ENCODE measurements at regions not wholly inside any gene's neighbourhood (a gene's known extent, or its start where the extent isn't known, plus 50 kb on each side); places are given as distances from the start of the nearest gene placed in this dataset.

GRCh38 chr21:28144653-28145052 is 848.0 kb downstream of the LTN1 start:
- Histone ChIP-seq H3K4me3 (ENCODE audit: low read depth in 1 of 5, low read length in 5 of 5) (no peak overlapping the region), H3K4me1 (ENCODE audit: control insufficient read depth in 5 of 5, insufficient read depth in 5 of 5, low read length in 5 of 5) (peaks cover 0 to 8% (median 5%) of the 10 kb centered on the region in 5 donors), H3K36me3 (ENCODE audit: control insufficient read depth in 5 of 5, insufficient read depth in 5 of 5, low read length in 5 of 5) (no peaks in the 10 kb centered on the region), H3K27ac (ENCODE audit: low read depth, low read length) (no peak overlapping the region), H3K27me3 (ENCODE audit: control insufficient read depth in 5 of 5, insufficient read depth in 4 of 5, low read length in 5 of 5) (no peaks in the 10 kb centered on the region), H3K9ac (ENCODE audit: low read length in 5 of 5) (no peak overlapping the region), H3K9me3 (ENCODE audit: control insufficient read depth in 5 of 5, low read length in 5 of 5) (peaks cover 0 to 4% (median 2%) of the 10 kb centered on the region in 5 donors)

DNA sequence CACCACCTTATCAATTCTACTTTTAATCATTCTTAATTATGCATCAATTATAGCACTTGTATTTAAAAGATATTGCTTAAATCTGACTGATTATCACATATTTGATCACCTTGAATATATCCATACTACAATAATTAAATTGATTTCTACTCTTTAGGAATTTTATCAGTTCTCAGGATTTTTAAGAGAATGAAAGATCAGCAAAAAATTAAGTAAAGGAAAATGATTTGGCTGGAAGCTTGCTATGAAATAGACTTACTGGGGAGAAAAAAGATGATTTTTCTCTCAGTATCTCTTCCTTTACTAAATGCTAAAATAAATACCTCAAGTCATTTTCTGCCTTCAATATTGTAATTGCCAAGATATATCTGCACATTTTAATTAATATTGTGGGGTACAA is 848.6 kb downstream of the LTN1 start:
- peaks cover 0 to 8% (median 5%) of the 10 kb centered on the region in 5 donors for H3K4me1 ChIP-seq (ENCODE audit: control insufficient read depth in 5 of 5, insufficient read depth in 5 of 5, low read length in 5 of 5)

DNA sequence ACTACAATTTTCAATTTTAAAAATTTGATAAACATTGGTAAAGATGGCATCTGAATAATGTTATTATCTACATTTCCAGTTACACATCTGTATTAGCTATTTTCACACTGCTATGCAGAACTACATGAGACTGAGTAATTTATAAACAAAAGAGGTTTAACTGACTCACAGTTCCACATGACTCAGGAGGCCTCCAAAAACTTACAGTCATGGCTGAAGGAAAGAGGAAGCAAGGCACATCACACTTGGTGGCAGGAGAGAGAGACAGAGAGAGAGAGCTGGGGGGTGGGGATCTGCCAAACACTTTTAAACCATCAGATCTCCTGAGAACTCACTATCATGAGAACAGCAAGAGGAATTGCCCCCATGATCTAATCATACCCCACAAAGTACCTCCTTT is 850.0 kb downstream of the LTN1 start:
- Histone ChIP-seq H3K27me3 (ENCODE audit: control insufficient read depth in 5 of 5, insufficient read depth in 4 of 5, low read length in 5 of 5) (no peaks in the 10 kb centered on the region), H3K4me3 (ENCODE audit: low read depth in 1 of 5, low read length in 5 of 5) (no peak overlapping the region), H3K4me1 (ENCODE audit: control insufficient read depth in 5 of 5, insufficient read depth in 5 of 5, low read length in 5 of 5) (no peaks in the 10 kb centered on the region), H3K36me3 (ENCODE audit: control insufficient read depth in 5 of 5, insufficient read depth in 5 of 5, low read length in 5 of 5) (no peaks in the 10 kb centered on the region), H3K27ac (ENCODE audit: low read depth, low read length) (no peak overlapping the region), H3K9me3 (ENCODE audit: control insufficient read depth in 5 of 5, low read length in 5 of 5) (peaks cover 0 to 7% (median 5%) of the 10 kb centered on the region in 5 donors), H3K9ac (ENCODE audit: low read length in 5 of 5) (no peak overlapping the region)

More for the DNA sequence above, 848.6 kb downstream of the LTN1 start:
- H3K27me3 ChIP-seq (ENCODE audit: control insufficient read depth in 5 of 5, insufficient read depth in 4 of 5, low read length in 5 of 5) = no peaks in the 10 kb centered on the region
- no peak overlapping the region for H3K4me3 ChIP-seq (ENCODE audit: low read depth in 1 of 5, low read length in 5 of 5)
- peaks cover 0 to 7% (median 5%) of the 10 kb centered on the region in 5 donors for H3K9me3 ChIP-seq (ENCODE audit: control insufficient read depth in 5 of 5, low read length in 5 of 5)
- H3K36me3 ChIP-seq (ENCODE audit: control insufficient read depth in 5 of 5, insufficient read depth in 5 of 5, low read length in 5 of 5) = no peaks in the 10 kb centered on the region
- H3K27ac ChIP-seq (ENCODE audit: low read depth, low read length) = no peak overlapping the region
- H3K9ac ChIP-seq (ENCODE audit: low read length in 5 of 5) = no peak overlapping the region

GRCh38 chr21:28138272-28138671 is 854.4 kb downstream of the LTN1 start:
- no peaks in the 10 kb centered on the region for H3K27me3 ChIP-seq (ENCODE audit: control insufficient read depth in 5 of 5, insufficient read depth in 4 of 5, low read length in 5 of 5)

DNA sequence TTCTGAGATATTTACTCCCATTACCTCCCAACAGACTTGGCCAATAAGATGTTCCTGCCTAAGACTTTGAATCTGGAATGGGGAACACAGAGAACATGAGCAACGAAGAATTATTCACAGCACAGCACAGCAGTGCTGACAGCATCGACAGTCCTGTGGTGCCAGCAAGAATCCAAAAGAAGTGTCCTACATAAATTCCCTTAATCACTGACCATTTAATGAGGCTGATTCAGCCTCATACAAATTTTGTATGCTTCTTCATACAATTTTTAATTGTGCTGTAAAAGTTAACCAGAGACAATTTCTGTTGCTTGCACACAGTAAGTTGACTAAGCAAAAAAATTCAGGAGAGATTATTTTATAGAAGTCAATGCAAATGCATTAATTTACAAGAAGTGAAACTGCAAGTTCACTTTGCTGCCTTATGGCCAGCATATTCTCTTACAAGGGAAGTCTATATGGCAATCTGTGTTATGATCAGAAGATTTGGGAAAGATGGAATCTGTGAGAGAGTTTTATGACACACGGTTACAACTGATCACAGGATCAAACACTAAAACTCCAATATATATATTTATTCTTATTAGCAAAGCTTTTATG is 855.9 kb downstream of the LTN1 start:
- no peak overlapping the region for H3K4me3 ChIP-seq (ENCODE audit: low read depth in 1 of 5, low read length in 5 of 5)
- H3K36me3 ChIP-seq (ENCODE audit: control insufficient read depth in 5 of 5, insufficient read depth in 5 of 5, low read length in 5 of 5) = no peaks in the 10 kb centered on the region
- H3K9ac ChIP-seq (ENCODE audit: low read length in 5 of 5) = no peak overlapping the region
- peaks cover 0 to 4% (median 0%) of the 10 kb centered on the region in 5 donors for H3K4me1 ChIP-seq (ENCODE audit: control insufficient read depth in 5 of 5, insufficient read depth in 5 of 5, low read length in 5 of 5)
- H3K9me3 ChIP-seq (ENCODE audit: control insufficient read depth in 5 of 5, low read length in 5 of 5) = peaks cover 0 to 8% (median 5%) of the 10 kb centered on the region in 5 donors
- no peaks in the 10 kb centered on the region for H3K27me3 ChIP-seq (ENCODE audit: control insufficient read depth in 5 of 5, insufficient read depth in 4 of 5, low read length in 5 of 5)
- H3K27ac ChIP-seq (ENCODE audit: low read depth, low read length) = no peak overlapping the region

More at GRCh38 chr21:28138272-28138671, 854.4 kb downstream of the LTN1 start:
- Histone ChIP-seq H3K36me3 (ENCODE audit: control insufficient read depth in 5 of 5, insufficient read depth in 5 of 5, low read length in 5 of 5) (no peaks in the 10 kb centered on the region), H3K4me1 (ENCODE audit: control insufficient read depth in 5 of 5, insufficient read depth in 5 of 5, low read length in 5 of 5) (peaks cover 0 to 4% (median 0%) of the 10 kb centered on the region in 5 donors), H3K9me3 (ENCODE audit: control insufficient read depth in 5 of 5, low read length in 5 of 5) (peaks cover 0 to 7% (median 5%) of the 10 kb centered on the region in 5 donors), H3K9ac (ENCODE audit: low read length in 5 of 5) (no peak overlapping the region), H3K4me3 (ENCODE audit: low read depth in 1 of 5, low read length in 5 of 5) (no peak overlapping the region), H3K27ac (ENCODE audit: low read depth, low read length) (no peak overlapping the region)

- Histone ChIP-seq H3K27ac (ENCODE audit: low read depth, low read length) (no peak overlapping the region), H3K9ac (ENCODE audit: low read length in 5 of 5) (no peak overlapping the region), H3K36me3 (ENCODE audit: control insufficient read depth in 5 of 5, insufficient read depth in 5 of 5, low read length in 5 of 5) (no peaks in the 10 kb centered on the region), H3K27me3 (ENCODE audit: control insufficient read depth in 5 of 5, insufficient read depth in 4 of 5, low read length in 5 of 5) (no peaks in the 10 kb centered on the region), H3K4me1 (ENCODE audit: control insufficient read depth in 5 of 5, insufficient read depth in 5 of 5, low read length in 5 of 5) (peaks cover 0 to 4% (median 0%) of the 10 kb centered on the region in 5 donors), H3K4me3 (ENCODE audit: low read depth in 1 of 5, low read length in 5 of 5) (no peak overlapping the region), H3K9me3 (ENCODE audit: control insufficient read depth in 5 of 5, low read length in 5 of 5) (peaks cover 0 to 19% (median 10%) of the 10 kb centered on the region in 5 donors)
Measured at GRCh38 chr21:28135646-28136045, 857.0 kb downstream of the LTN1 start.

GRCh38 chr21:28133116-28133515 is 859.6 kb downstream of the LTN1 start:
- H3K36me3 ChIP-seq (ENCODE audit: control insufficient read depth in 5 of 5, insufficient read depth in 5 of 5, low read length in 5 of 5) = no peaks in the 10 kb centered on the region
- peaks cover 0 to 4% (median 0%) of the 10 kb centered on the region in 5 donors for H3K4me1 ChIP-seq (ENCODE audit: control insufficient read depth in 5 of 5, insufficient read depth in 5 of 5, low read length in 5 of 5)
- H3K9me3 ChIP-seq (ENCODE audit: control insufficient read depth in 5 of 5, low read length in 5 of 5) = peaks cover 0 to 12% (median 7%) of the 10 kb centered on the region in 5 donors
- H3K9ac ChIP-seq (ENCODE audit: low read length in 5 of 5) = no peak overlapping the region
- no peak overlapping the region for H3K4me3 ChIP-seq (ENCODE audit: low read depth in 1 of 5, low read length in 5 of 5)
- no peaks in the 10 kb centered on the region for H3K27me3 ChIP-seq (ENCODE audit: control insufficient read depth in 5 of 5, insufficient read depth in 4 of 5, low read length in 5 of 5)
- no peak overlapping the region for H3K27ac ChIP-seq (ENCODE audit: low read depth, low read length)

DNA sequence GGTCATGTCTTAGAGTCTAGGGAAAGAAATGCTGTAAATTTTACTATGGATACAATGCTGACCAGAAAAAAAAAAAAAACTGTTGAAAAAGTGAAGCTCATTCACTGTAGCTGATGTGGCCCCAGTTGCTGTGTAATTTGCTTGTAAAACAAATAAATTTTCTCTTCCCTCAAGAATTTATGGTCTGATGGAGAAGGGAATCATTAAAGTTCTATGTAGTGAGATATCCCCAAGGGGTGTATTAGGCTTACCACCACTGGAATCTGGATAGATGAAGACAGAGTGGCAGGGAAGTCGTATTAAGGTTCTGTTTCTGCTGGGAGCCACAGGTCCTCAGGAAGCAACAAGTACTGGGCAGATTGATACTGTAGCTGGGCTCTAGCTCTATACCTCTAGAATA is 860.0 kb downstream of the LTN1 start:
- peaks cover 0 to 4% (median 0%) of the 10 kb centered on the region in 5 donors for H3K4me1 ChIP-seq (ENCODE audit: control insufficient read depth in 5 of 5, insufficient read depth in 5 of 5, low read length in 5 of 5)
- H3K27ac ChIP-seq (ENCODE audit: low read depth, low read length) = no peak overlapping the region
- H3K4me3 ChIP-seq (ENCODE audit: low read depth in 1 of 5, low read length in 5 of 5) = no peak overlapping the region
- no peak overlapping the region for H3K9ac ChIP-seq (ENCODE audit: low read length in 5 of 5)
- no peaks in the 10 kb centered on the region for H3K27me3 ChIP-seq (ENCODE audit: control insufficient read depth in 5 of 5, insufficient read depth in 4 of 5, low read length in 5 of 5)
- H3K36me3 ChIP-seq (ENCODE audit: control insufficient read depth in 5 of 5, insufficient read depth in 5 of 5, low read length in 5 of 5) = no peaks in the 10 kb centered on the region
- H3K9me3 ChIP-seq (ENCODE audit: control insufficient read depth in 5 of 5, low read length in 5 of 5) = peaks cover 0 to 12% (median 7%) of the 10 kb centered on the region in 5 donors

- Histone ChIP-seq H3K4me3 (ENCODE audit: low read depth in 1 of 5, low read length in 5 of 5) (no peak overlapping the region), H3K9me3 (ENCODE audit: control insufficient read depth in 5 of 5, low read length in 5 of 5) (peaks cover 0 to 12% (median 7%) of the 10 kb centered on the region in 5 donors), H3K4me1 (ENCODE audit: control insufficient read depth in 5 of 5, insufficient read depth in 5 of 5, low read length in 5 of 5) (peaks cover 0 to 8% (median 2%) of the 10 kb centered on the region in 5 donors), H3K36me3 (ENCODE audit: control insufficient read depth in 5 of 5, insufficient read depth in 5 of 5, low read length in 5 of 5) (no peaks in the 10 kb centered on the region), H3K27ac (ENCODE audit: low read depth, low read length) (no peak overlapping the region), H3K9ac (ENCODE audit: low read length in 5 of 5) (no peak overlapping the region), H3K27me3 (ENCODE audit: control insufficient read depth in 5 of 5, insufficient read depth in 4 of 5, low read length in 5 of 5) (no peaks in the 10 kb centered on the region)
Measured at GRCh38 chr21:28127175-28127785, 865.4 kb downstream of the LTN1 start.

DNA sequence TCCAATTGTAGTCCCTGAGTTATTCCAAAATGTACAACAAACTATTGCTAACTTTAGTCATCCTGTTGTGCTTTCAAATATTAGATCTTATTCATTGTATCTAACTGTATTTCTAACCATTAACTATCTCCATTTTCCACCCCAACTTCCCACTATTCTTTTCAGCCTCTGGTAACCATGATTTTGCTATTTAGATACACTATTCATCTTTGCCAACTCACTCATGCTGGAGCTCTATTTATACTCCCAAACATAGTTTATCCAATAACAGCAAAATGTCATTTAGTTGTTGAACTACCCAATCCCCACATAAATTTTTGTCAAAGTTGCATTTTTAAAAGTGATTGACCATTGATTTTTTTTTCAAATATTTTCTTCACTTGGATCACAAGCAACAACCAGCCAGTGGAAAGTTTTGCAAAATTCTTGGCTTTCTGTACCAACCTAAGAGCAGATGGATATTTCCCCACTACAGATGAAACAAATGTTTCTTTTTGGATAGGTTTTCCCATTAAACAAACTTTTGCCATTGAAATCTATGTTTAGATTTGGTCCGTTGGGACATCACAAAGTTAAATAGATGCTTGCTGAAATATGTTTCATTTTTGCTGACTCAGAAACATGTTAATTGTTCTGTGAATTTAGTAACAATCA is 866.0 kb downstream of the LTN1 start:
- Histone ChIP-seq H3K27ac (ENCODE audit: low read depth, low read length) (no peak overlapping the region), H3K36me3 (ENCODE audit: control insufficient read depth in 5 of 5, insufficient read depth in 5 of 5, low read length in 5 of 5) (no peaks in the 10 kb centered on the region), H3K4me1 (ENCODE audit: control insufficient read depth in 5 of 5, insufficient read depth in 5 of 5, low read length in 5 of 5) (peaks cover 0 to 8% (median 2%) of the 10 kb centered on the region in 5 donors)

More for the DNA sequence above, 866.0 kb downstream of the LTN1 start:
- H3K27me3 ChIP-seq (ENCODE audit: control insufficient read depth in 5 of 5, insufficient read depth in 4 of 5, low read length in 5 of 5) = no peaks in the 10 kb centered on the region
- no peak overlapping the region for H3K9ac ChIP-seq (ENCODE audit: low read length in 5 of 5)
- no peak overlapping the region for H3K4me3 ChIP-seq (ENCODE audit: low read depth in 1 of 5, low read length in 5 of 5)
- H3K9me3 ChIP-seq (ENCODE audit: control insufficient read depth in 5 of 5, low read length in 5 of 5) = peaks cover 0 to 11% (median 7%) of the 10 kb centered on the region in 5 donors

Data from subcutaneous abdominal adipose tissue (tissue), 5 donors.